Heart left ventricle (tissue), 16 donors: ENCODE measurements at regions not wholly inside any gene's neighbourhood (a gene's known extent, or its start where the extent isn't known, plus 50 kb on each side); places are given as distances from the start of the nearest gene placed in this dataset.

ENCODE experiments used
- ATAC-seq, 4 donors: fragments of 200-7000 bp; cut with Tn5 transposase; one replicate each; pipeline ENCODE4 v1.9.1; 2020 to 2022; ENCODE audit warnings: moderate library complexity in 4 of 4, mild to moderate bottlenecking in 3 of 4, moderate number of reproducible peaks in 1 of 4
- DNase-seq, 5 donors: peaks; one replicate each; pipeline ENCODE4 v3.0.0-alpha.2; 2020
- H3K27ac ChIP-seq, 12 donors: fragments of 200-600 bp; sonication (generic) in 4 of 12; one replicate each; pipeline versions ENCODE4 v1.5.0 to v1.8.0; 2016 to 2022; ENCODE audit warnings: mild to moderate bottlenecking in 2 of 12
- H3K27me3 ChIP-seq, 9 donors: fragments of 200-600 bp; sonication (generic) in 2 of 9; one replicate each; pipeline versions ENCODE4 v1.5.1 to v1.8.0; 2016 to 2022; ENCODE audit warnings: mild to moderate bottlenecking in 3 of 9
- H3K36me3 ChIP-seq, 9 donors: fragments of 200-600 bp; sonication (generic) in 2 of 9; one replicate each; pipeline versions ENCODE4 v1.5.0 to v1.8.0; 2018 to 2022; ENCODE audit warnings: mild to moderate bottlenecking in 2 of 9
- H3K4me1 ChIP-seq, 12 donors: fragments of 200-600 bp; sonication (generic) in 4 of 12; one replicate each; pipeline versions ENCODE4 v1.5.0 to v1.8.0; 2016 to 2022; ENCODE audit warnings: mild to moderate bottlenecking in 3 of 12
- H3K4me3 ChIP-seq, 12 donors: fragments of 200-600 bp; sonication (generic) in 4 of 12; one replicate each; pipeline versions ENCODE4 v1.5.0 to v1.8.0; 2017 to 2022; ENCODE audit warnings: mild to moderate bottlenecking in 9 of 12, moderate library complexity in 4 of 12
- H3K9me3 ChIP-seq, 12 donors: fragments of 200-600 bp; sonication (generic) in 4 of 12; one replicate each; pipeline versions ENCODE4 v1.5.0 to v1.8.0; 2016 to 2022; ENCODE audit warnings: mild to moderate bottlenecking in 1 of 12
- POLR2A ChIP-seq, 2 donors: fragments of 450-650 bp; IDR thresholded peaks; one replicate each; pipeline ENCODE4 v1.6.1; 2017; ENCODE audit warnings: antibody characterized with exemption in 2 of 2, mild to moderate bottlenecking in 2 of 2, moderate library complexity in 2 of 2
- WGBS, 4 donors: extraction: QIAGEN DNeasy Blood & Tissue Kit in 2 of 4; methylation state at CpG; one replicate each; pipeline versions ENCODE4 v1.1.5 to v1.1.7; 2013 to 2018; 5-methylcytosine and 5-hydroxymethylcytosine counted together
- intact Hi-C, 10 donors: fragments of 100-400 bp; cut with DNase I; formaldehyde crosslinking; loops; one replicate each; pipeline versions ENCODE4 v1.11.1 to v1.14.2; 2022
- TF ChIP-seq, protein P1 (sequence below), 12 donors: fragments of 200-600 bp; sonication (generic) in 4 of 12; IDR thresholded peaks; one replicate each; pipeline versions ENCODE4 v1.5.0 to v1.8.0; 2018 to 2022; ENCODE audit warnings: antibody characterized with exemption in 12 of 12, mild to moderate bottlenecking in 5 of 12
- donor health status: ischemic (EF 13 %, LVEDD 7.1; RV severe dilation, severe dysfunction).
- donor health status: healthy with polysubstance abuse.
- donor health status: DM: no; HTN: yes; CAD: no.
- donor health status: DM: no; HTN: no; CAD: no.
- donor health status: ischemic (EF 25% LVEDD 6.9; RV normal size, moderate dysfunction).
- donor health status: ischemic (EF 25% LVEDD 5.7; RV mildly dilated, moderate dysfunction).
- donor health status: healthy.
- donor health status: DM: yes; HTN: yes; CAD: no.
- donor health status: ischemic (EF 35%, LVEDD 5.7; RV mildly dilated, moderate dysfunction).
- donor health status: nonischemic (EF 11% LVEDD 7.7; RV severe dilation, severe dysfunction).
- donor health status: DM: yes; HTN: yes; CAD: no.
- donor health status: PGD.
- donor health status: ischemic (EF 29% LVEDD 5.4; RV normal size, mild dysfunction).
- donor health status: nonischemic (EF 23%, LVEDD 6.1; RV moderate dilation, normal function).

DNA sequence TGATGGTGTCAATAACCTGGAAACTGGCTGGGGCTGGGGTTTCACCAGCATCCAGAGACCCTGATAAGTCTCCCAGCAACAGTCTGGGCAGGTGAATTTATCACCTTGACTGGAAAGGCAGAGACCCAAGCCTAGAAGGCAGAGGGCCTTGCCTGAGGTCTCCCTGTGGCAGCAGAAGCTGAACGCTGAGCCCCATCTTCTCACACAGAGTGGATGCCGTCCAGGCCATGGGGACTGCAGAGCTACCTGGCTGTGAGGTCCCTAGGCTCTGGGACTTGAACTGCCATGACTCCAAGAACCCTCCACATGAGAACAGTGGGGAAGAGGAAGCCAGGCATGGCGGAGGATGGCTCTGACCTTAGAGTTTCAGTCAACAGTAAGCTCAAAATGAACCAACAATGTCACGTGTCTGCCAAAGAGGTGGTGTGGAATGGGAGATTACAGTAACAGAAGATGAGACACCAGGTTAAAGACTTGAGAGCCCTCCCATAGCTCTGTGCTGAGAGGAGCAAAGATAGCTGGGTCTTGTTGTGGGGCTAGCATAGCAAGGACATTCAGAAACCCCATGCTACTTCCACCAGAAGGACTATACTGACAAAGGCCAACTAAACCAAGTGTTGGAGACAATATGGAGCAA is 79.1 kb upstream of the LINC01488 start:
- intact Hi-C loops = no loop called here
- Histone ChIP-seq H3K27me3 (no peaks in the 10 kb centered on the region), H3K36me3 (no peaks in the 10 kb centered on the region), H3K27ac (no peak overlapping the region), H3K9me3 (peaks cover 0 to 10% (median 0%) of the 10 kb centered on the region in 12 donors), H3K4me1 (peaks cover 0 to 7% (median 0%) of the 10 kb centered on the region in 12 donors), H3K4me3 (no peak overlapping the region)
- ATAC-seq (no peak), DNase-seq (no peak)
- 28 to 50% (median 47%) methylated on average over 3 to 4 of the region's 4 CpGs for WGBS, 4 donors
- TF ChIP-seq, protein P1, sequence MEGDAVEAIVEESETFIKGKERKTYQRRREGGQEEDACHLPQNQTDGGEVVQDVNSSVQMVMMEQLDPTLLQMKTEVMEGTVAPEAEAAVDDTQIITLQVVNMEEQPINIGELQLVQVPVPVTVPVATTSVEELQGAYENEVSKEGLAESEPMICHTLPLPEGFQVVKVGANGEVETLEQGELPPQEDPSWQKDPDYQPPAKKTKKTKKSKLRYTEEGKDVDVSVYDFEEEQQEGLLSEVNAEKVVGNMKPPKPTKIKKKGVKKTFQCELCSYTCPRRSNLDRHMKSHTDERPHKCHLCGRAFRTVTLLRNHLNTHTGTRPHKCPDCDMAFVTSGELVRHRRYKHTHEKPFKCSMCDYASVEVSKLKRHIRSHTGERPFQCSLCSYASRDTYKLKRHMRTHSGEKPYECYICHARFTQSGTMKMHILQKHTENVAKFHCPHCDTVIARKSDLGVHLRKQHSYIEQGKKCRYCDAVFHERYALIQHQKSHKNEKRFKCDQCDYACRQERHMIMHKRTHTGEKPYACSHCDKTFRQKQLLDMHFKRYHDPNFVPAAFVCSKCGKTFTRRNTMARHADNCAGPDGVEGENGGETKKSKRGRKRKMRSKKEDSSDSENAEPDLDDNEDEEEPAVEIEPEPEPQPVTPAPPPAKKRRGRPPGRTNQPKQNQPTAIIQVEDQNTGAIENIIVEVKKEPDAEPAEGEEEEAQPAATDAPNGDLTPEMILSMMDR (IDR thresholded peaks at IDR 0.05) = no peak
- no peak for TF ChIP-seq POLR2A (IDR thresholded peaks at IDR 0.05)

DNA sequence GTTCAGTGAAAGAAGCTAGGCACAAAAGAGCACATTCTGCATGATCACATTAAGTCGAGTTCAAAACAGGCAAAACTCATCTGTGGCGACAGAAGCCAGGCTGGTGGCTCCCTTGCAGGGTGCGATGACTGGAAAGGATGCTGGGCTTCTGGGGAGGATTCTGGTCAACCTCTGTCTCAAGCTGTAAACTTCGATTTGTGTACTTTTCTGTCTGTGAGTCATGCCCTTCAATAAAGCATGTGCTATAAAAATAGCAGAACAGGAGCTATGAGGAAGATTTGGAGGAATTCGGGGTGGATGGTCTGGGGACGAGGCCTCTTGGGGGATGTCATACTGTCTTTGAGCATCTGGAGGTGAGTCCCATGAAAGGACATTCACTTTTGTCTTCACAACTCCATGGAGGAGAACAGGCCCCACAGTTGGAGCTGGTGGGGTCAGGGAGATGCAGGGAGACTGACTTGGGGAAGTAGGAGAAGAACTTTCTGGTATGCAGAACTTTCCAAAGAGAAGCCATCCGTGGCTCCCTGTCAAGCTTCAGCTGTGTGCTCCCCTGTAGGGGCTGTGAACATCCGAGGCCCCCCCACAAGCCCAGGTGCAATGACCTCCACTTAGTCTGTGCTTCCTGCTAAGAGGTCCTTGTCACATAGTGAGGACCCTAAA is 77.8 kb upstream of the LINC01488 start:
- ATAC-seq = no peak
- Histone ChIP-seq H3K9me3 (peaks cover 0 to 10% (median 0%) of the 10 kb centered on the region in 12 donors), H3K4me3 (no peak overlapping the region), H3K36me3 (no peaks in the 10 kb centered on the region), H3K4me1 (peaks cover 0 to 7% (median 0%) of the 10 kb centered on the region in 12 donors), H3K27me3 (no peaks in the 10 kb centered on the region), H3K27ac (no peak overlapping the region)
- TF ChIP-seq, protein P1 (IDR thresholded peaks at IDR 0.05) = no peak
- no peak for TF ChIP-seq POLR2A (IDR thresholded peaks at IDR 0.05)
- intact Hi-C loops = no loop called here
- 85 to 92% (median 88%) methylated on average over 8 of the region's 8 CpGs for WGBS, 4 donors
- no peak for DNase-seq

DNA sequence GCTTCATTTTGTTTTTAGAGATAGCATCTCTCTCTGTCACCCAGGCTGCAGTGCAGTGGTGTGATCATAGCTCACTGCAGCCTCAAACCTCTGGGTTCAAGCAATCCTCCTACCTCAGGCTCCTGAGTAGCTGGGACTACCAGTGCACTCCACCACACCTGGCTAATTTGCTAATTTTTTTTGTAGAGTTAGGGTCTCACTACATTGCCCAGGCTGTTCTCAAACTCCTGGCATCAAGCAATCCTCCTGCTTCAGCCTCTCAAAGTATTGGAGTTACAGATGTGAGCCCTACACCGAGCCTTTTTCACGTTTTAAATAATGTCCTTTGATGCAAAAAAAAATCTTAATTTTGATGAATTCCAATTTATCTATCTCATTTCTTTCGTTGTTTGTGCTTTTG is 75.4 kb upstream of the LINC01488 start:
- WGBS, 4 donors = 92 to 95% (median 93%) methylated on average over 3 of the region's 3 CpGs
- peaks cover 0 to 7% (median 0%) of the 10 kb centered on the region in 12 donors for H3K4me1 ChIP-seq
- H3K9me3 ChIP-seq = peaks cover 0 to 10% (median 0%) of the 10 kb centered on the region in 12 donors
- intact Hi-C loops = no loop called here
- H3K4me3 ChIP-seq = no peak overlapping the region
- no peaks in the 10 kb centered on the region for H3K36me3 ChIP-seq
- no peak overlapping the region for H3K27ac ChIP-seq
- ATAC-seq = no peak
- TF ChIP-seq, protein P1 (IDR thresholded peaks at IDR 0.05) = no peak
- TF ChIP-seq POLR2A (IDR thresholded peaks at IDR 0.05) = no peak
- H3K27me3 ChIP-seq = no peaks in the 10 kb centered on the region
- no peak for DNase-seq

DNA sequence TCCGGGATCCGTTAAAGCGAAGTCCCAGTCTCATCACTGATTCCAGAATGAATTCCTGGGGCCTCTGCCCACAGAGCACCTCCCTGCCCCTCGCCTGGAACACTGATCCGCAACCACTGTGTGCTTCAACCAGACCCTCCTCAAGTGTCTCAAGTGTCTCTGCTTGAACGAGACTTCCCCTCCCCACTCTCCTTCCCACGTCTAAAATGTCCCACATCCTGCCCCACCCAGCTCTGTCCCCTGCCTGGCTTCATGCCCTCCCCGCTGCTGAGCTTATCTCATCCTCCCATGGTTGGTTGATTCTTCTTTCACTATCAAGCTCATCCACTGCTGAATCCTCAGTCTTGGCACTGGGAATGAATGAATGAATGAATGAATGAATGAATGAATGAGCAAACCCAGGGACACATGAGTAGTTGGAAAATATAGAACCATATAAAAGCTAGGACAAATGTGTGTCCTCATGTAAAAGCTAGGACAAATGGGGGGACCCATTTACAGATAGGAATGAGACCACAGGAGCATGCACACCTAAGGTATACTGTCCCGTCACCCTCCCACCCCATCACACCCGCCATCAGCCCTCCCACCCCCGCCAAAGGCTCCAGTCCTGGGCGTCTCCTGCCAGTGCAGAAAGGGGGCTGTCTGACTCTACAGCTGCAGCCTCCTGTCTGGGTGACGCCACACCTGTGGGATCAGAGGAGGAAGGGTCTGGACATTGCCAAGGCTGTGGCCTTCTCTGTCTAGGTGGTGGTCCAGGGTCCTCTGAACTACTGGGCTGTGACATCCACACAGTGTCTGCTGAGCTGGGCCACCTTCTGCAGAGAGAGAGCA is 71.4 kb upstream of the LINC01488 start:
- peak in 1 of 4 donors; percentile 18 for ATAC-seq
- intact Hi-C loops = loop anchor here in 3 of 10 donors (5.0 to 10.0 kb wide), 3 partner anchors 115 to 407 kb away; partner anchors contain the start of genes CCND1 (in 1 of the 3), FGF3 (in 1 of the 3) and MYEOV (in 1 of the 3)
- H3K4me1 ChIP-seq = peaks cover 0 to 14% (median 6%) of the 10 kb centered on the region in 12 donors
- WGBS, 4 donors = 68 to 76% (median 72%) methylated on average over 12 to 13 of the region's 13 CpGs
- no peaks in the 10 kb centered on the region for H3K9me3 ChIP-seq
- H3K36me3 ChIP-seq = no peaks in the 10 kb centered on the region
- no peaks in the 10 kb centered on the region for H3K27me3 ChIP-seq
- no peak overlapping the region for H3K4me3 ChIP-seq
- TF ChIP-seq, protein P1 (IDR thresholded peaks at IDR 0.05) = no peak
- TF ChIP-seq POLR2A (IDR thresholded peaks at IDR 0.05) = no peak
- no peak for DNase-seq
- no peak overlapping the region for H3K27ac ChIP-seq
